NB4 (cell line): ENCODE measurements at regions not wholly inside any gene's neighbourhood (a gene's known extent, or its start where the extent isn't known, plus 50 kb on each side); places are given as distances from the start of the nearest gene placed in this dataset.

Source experiments
- DNase-seq: peaks from one replicate; pipeline ENCODE4 v3.0.0; 2010; ENCODE audit warnings: low read depth
- H3K4me3 ChIP-seq: one replicate; pipeline ENCODE4 v1.5.1; 2011; ENCODE audit warnings: mild to moderate bottlenecking, low read depth, low read length, moderate library complexity
- MYC ChIP-seq: IDR thresholded peaks from 2 replicates; pipeline ENCODE4 v1.6.1; 2011; ENCODE audit warnings: low read depth, low read length
- POLR2A ChIP-seq: IDR thresholded peaks from 2 replicates; pipeline ENCODE4 v1.6.1; 2011; ENCODE audit warnings: mild to moderate bottlenecking; ENCODE audit not compliant: insufficient read length; ENCODE audit errors: extremely low read depth
- TF ChIP-seq, protein P1 (sequence below): IDR thresholded peaks from one replicate; pipeline ENCODE4 v1.5.1; 2012; ENCODE audit warnings: low read depth, low read length
- TF ChIP-seq, protein P2 (sequence below): IDR thresholded peaks from 2 replicates; pipeline ENCODE4 v1.6.1; 2011; ENCODE audit warnings: low read depth, low read length

DNA sequence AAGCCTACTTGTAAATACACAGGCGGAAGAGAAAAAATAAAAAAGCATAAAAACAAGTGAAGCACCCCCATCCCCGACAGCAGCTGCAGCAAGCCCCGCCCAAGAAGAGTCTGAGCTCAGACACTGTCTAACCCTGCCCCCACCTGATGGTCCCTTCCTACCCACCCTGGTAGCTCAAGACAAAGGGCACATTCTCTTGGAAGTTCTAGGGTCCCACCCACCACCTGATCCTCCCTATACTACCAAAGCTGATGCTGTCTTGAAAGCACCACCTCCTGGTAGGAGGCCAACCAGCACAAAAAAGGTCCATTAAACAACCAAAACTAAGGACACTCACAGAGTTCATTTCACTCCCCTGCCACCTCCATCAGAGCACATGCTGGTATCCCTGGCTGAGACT lies 308.2 kb downstream of the KLHL13 start:
- DNase-seq: no peak
- no peak overlapping the region for H3K4me3 ChIP-seq

GRCh38 chrX:117803463-117803862 lies 313.1 kb downstream of the KLHL13 start:
- no peak overlapping the region for H3K4me3 ChIP-seq
- DNase-seq: no peak

More for the DNA sequence above, 308.2 kb downstream of the KLHL13 start:
- TF ChIP-seq MYC: no peak
- TF ChIP-seq POLR2A: no peak
- TF ChIP-seq, protein P1, sequence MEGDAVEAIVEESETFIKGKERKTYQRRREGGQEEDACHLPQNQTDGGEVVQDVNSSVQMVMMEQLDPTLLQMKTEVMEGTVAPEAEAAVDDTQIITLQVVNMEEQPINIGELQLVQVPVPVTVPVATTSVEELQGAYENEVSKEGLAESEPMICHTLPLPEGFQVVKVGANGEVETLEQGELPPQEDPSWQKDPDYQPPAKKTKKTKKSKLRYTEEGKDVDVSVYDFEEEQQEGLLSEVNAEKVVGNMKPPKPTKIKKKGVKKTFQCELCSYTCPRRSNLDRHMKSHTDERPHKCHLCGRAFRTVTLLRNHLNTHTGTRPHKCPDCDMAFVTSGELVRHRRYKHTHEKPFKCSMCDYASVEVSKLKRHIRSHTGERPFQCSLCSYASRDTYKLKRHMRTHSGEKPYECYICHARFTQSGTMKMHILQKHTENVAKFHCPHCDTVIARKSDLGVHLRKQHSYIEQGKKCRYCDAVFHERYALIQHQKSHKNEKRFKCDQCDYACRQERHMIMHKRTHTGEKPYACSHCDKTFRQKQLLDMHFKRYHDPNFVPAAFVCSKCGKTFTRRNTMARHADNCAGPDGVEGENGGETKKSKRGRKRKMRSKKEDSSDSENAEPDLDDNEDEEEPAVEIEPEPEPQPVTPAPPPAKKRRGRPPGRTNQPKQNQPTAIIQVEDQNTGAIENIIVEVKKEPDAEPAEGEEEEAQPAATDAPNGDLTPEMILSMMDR: no peak
- TF ChIP-seq, protein P2, sequence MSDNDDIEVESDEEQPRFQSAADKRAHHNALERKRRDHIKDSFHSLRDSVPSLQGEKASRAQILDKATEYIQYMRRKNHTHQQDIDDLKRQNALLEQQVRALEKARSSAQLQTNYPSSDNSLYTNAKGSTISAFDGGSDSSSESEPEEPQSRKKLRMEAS: no peak

GRCh38 chrX:117788339-117788738 lies 328.3 kb downstream of the KLHL13 start:
- no peak overlapping the region for H3K4me3 ChIP-seq
- TF ChIP-seq MYC (no peak), POLR2A (no peak)
- TF ChIP-seq, protein P1: no peak
- TF ChIP-seq, protein P2: no peak
- no peak for DNase-seq

More at GRCh38 chrX:117803463-117803862, 313.1 kb downstream of the KLHL13 start:
- TF ChIP-seq, protein P2: no peak
- TF ChIP-seq POLR2A: no peak
- no peak for TF ChIP-seq MYC
- TF ChIP-seq, protein P1: no peak

- DNase-seq: no peak
- TF ChIP-seq MYC: no peak
- TF ChIP-seq POLR2A: no peak
- TF ChIP-seq, protein P1: no peak
- TF ChIP-seq, protein P2: no peak
- no peak overlapping the region for H3K4me3 ChIP-seq
Measured at GRCh38 chrX:117771384-117771783, 345.2 kb downstream of the KLHL13 start.

DNA sequence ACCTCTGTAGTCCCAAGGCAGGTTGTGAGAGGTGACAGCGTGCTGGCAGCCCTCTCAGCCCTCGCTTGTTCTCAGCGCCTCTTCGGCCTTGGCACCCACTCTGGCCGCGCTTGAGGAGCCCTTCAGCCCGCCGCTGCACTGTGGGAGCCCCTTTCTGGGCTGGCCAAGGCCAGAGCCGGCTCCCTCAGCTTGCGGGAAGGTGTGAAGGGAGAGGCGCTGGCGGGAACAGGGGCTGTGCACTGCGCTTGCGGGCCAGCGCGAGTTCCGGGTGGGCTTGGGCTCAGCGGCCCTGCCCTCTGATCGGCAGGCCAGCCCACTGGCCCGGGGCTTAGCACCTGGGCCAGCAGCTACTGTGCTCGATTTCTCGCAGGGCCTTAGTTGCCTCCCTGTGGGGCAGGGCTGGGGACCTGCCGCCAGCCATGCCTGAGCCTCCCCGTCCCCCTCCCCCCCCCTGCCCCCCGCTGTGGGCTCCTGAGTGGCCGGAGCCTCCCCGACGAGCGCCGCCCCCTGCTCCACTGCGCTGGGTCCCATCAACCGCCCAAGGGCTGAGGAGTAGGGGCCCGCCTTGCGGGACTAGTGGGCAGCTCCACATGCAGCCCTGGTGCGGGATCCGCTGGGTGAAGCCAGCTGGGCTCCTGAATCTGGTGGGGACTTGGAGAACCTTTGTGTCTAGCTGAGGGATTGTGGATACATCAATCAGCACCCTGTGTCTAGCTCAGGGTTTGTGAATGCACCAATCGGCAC lies 347.6 kb downstream of the KLHL13 start:
- no peak overlapping the region for H3K4me3 ChIP-seq
- DNase-seq: no peak
- TF ChIP-seq, protein P1: no peak
- TF ChIP-seq MYC (no peak), POLR2A (no peak)
- TF ChIP-seq, protein P2: no peak

GRCh38 chrX:117765211-117765610 lies 351.4 kb downstream of the KLHL13 start:
- TF ChIP-seq, protein P2: no peak
- H3K4me3 ChIP-seq: no peak overlapping the region

More at GRCh38 chrX:117765211-117765610, 351.4 kb downstream of the KLHL13 start:
- DNase-seq: no peak
